ENCODE measurements at regions not wholly inside any gene's neighbourhood (a gene's known extent, or its start where the extent isn't known, plus 50 kb on each side); places are given as distances from the start of the nearest gene placed in this dataset.

GRCh38 chr18:26768385-26768784 lies 97.1 kb downstream of the AQP4 start:
- TF ChIP-seq, protein P1, sequence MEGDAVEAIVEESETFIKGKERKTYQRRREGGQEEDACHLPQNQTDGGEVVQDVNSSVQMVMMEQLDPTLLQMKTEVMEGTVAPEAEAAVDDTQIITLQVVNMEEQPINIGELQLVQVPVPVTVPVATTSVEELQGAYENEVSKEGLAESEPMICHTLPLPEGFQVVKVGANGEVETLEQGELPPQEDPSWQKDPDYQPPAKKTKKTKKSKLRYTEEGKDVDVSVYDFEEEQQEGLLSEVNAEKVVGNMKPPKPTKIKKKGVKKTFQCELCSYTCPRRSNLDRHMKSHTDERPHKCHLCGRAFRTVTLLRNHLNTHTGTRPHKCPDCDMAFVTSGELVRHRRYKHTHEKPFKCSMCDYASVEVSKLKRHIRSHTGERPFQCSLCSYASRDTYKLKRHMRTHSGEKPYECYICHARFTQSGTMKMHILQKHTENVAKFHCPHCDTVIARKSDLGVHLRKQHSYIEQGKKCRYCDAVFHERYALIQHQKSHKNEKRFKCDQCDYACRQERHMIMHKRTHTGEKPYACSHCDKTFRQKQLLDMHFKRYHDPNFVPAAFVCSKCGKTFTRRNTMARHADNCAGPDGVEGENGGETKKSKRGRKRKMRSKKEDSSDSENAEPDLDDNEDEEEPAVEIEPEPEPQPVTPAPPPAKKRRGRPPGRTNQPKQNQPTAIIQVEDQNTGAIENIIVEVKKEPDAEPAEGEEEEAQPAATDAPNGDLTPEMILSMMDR (IDR thresholded peaks at IDR 0.05) = no peak
- Histone ChIP-seq H3K36me3 (no peaks in the 10 kb centered on the region), H3K4me3 (no peak overlapping the region), H3K9me3 (no peaks in the 10 kb centered on the region), H3K27ac (no peak overlapping the region), H3K27me3 (no peaks in the 10 kb centered on the region), H3K4me1 (no peaks in the 10 kb centered on the region)
- intact Hi-C loops (cut with DNase I) = no loop called here
- no peak for FAIRE-seq
- DNase-seq = no peak
- 59 to 63% methylated on average over 7 of the region's 7 CpGs for WGBS, 2 donors
- ATAC-seq = no peak

DNA sequence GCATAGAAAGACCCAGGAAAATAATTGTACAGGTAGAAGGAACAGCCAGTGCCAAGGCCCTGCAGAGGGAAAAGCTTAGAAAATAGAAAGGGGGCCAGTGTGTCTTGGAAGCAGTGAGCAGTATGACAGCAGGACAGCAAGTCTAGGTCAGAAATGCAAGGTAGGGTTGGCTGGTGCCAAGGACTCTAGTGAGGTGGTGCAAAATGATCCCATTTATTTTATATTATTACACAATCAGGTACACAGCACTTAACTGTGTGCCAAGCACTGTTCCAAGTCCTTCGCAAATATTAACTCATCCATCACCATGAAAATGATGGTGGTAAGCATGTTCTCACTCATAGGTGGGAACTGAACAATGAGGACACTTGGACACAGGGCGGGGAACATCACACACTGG lies 100.0 kb downstream of the AQP4 start:
- intact Hi-C loops (cut with DNase I) = no loop called here
- Histone ChIP-seq H3K4me3 (no peak overlapping the region), H3K9me3 (no peaks in the 10 kb centered on the region), H3K27ac (no peak overlapping the region), H3K36me3 (no peaks in the 10 kb centered on the region), H3K4me1 (no peaks in the 10 kb centered on the region), H3K27me3 (no peaks in the 10 kb centered on the region)
- FAIRE-seq (no peak), DNase-seq (peak in 1 of 6 donors; percentile 11), ATAC-seq (peak in 3 of 4 donors; percentile 16 to 65 (median 59))
- 60 to 72% methylated on average over 2 of the region's 2 CpGs for WGBS, 2 donors
- TF ChIP-seq, protein P1 (IDR thresholded peaks at IDR 0.05) = no peak

GRCh38 chr18:26764586-26764985 lies 100.9 kb downstream of the AQP4 start:
- no peak overlapping the region for H3K27ac ChIP-seq
- no peaks in the 10 kb centered on the region for H3K4me1 ChIP-seq
- ATAC-seq = no peak
- no peaks in the 10 kb centered on the region for H3K27me3 ChIP-seq
- TF ChIP-seq, protein P1 (IDR thresholded peaks at IDR 0.05) = no peak
- no peak for DNase-seq
- no peak for FAIRE-seq
- H3K4me3 ChIP-seq = no peak overlapping the region
- H3K36me3 ChIP-seq = no peaks in the 10 kb centered on the region
- H3K9me3 ChIP-seq = no peaks in the 10 kb centered on the region
- intact Hi-C loops (cut with DNase I) = no loop called here

DNA sequence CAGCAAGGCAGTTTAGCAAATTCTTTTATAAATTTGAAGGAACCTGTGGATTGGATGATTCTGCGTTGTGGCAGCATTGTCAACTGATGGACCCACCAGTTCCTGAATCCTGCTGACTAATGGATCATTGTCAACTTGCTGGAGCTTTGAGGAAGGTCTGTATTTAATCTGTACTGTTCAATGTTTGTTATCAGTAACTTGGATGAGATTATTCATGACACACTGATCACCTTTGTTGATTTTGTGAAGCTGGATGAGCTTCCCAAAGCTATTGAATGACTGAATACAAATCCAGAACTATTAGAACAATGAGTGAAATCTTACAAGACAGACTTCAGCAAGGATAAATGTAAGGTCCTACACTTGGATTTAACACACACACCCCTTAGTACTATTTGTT lies 101.3 kb downstream of the AQP4 start:
- H3K27me3 ChIP-seq = no peaks in the 10 kb centered on the region
- no peak for ATAC-seq
- no peak overlapping the region for H3K27ac ChIP-seq
- DNase-seq = no peak
- H3K4me3 ChIP-seq = no peak overlapping the region
- FAIRE-seq = no peak
- no peaks in the 10 kb centered on the region for H3K36me3 ChIP-seq
- no peaks in the 10 kb centered on the region for H3K4me1 ChIP-seq
- intact Hi-C loops (cut with DNase I) = no loop called here
- TF ChIP-seq, protein P1 (IDR thresholded peaks at IDR 0.05) = no peak
- 70 to 90% methylated on average over 1 of the region's 1 CpG for WGBS, 2 donors
- no peaks in the 10 kb centered on the region for H3K9me3 ChIP-seq

- ATAC-seq (no peak), DNase-seq (no peak), FAIRE-seq (no peak)
- intact Hi-C loops (cut with DNase I) = no loop called here
- Histone ChIP-seq H3K4me1 (peaks cover 0 to 4% (median 0%) of the 10 kb centered on the region in 3 donors), H3K9me3 (no peaks in the 10 kb centered on the region), H3K27ac (no peak overlapping the region), H3K27me3 (no peaks in the 10 kb centered on the region), H3K36me3 (no peaks in the 10 kb centered on the region), H3K4me3 (no peak overlapping the region)
- TF ChIP-seq, protein P1 (IDR thresholded peaks at IDR 0.05) = no peak
- 64 to 79% methylated on average over 6 of the region's 6 CpGs for WGBS, 2 donors
Measured at GRCh38 chr18:26763446-26764110, 101.9 kb downstream of the AQP4 start.

All from pancreas (tissue), 10 donors.